A549 (cell line): ENCODE measurements at regions not wholly inside any gene's neighbourhood (a gene's known extent, or its start where the extent isn't known, plus 50 kb on each side); places are given as distances from the start of the nearest gene placed in this dataset.

Experiments
- ATAC-seq, 2 experiments: fragments of 200-7000 bp in 1 of 2; fragments of >200 bp in 1 of 2; cut with Nextera tagmentation in 1 of 2; cut with Tn5 transposase in 1 of 2; 3 replicates each; pipeline versions ENCODE4 v1.8.0 to v1.9.1; 2018 to 2020; ENCODE audit warnings: mild to moderate bottlenecking in 1 of 2, moderate library complexity in 1 of 2
- CTCF ChIA-PET: fragments of 300-600 bp; sonication (Branson Sonifier 250); formaldehyde crosslinking; extraction: SDS; loops from one replicate; lab custom pipeline; 2021; ENCODE audit warnings: antibody characterized with exemption, inconsistent platforms; lab: Yijun Ruan, JAX
- POLR2A ChIA-PET: fragments of 350-600 bp; formaldehyde crosslinking; extraction: SDS; loops from one replicate; lab custom pipeline; 2021; ENCODE audit warnings: antibody characterized with exemption, inconsistent platforms; lab: Yijun Ruan, JAX
- DNase-seq, 2 experiments: peaks; one replicate each; pipeline versions ENCODE4 v3.0.0 to v3.0.0-alpha.2; 2011 to 2016; ENCODE audit warnings: low read depth in 1 of 2, low spot score in 1 of 2
- FAIRE-seq: peaks from 2 replicates; lab custom pipeline; 2011; peaks lifted over from hg19 to GRCh38; lab: Jason Lieb, UNC
- H3K27ac ChIP-seq, 2 experiments: fragments of >200 bp; sonication (Bioruptor Twin); formaldehyde crosslinking; 3 replicates each; pipeline ENCODE4 v1.5.1; 2016 to 2017
- H3K4me1 ChIP-seq: fragments of >200 bp; sonication (Bioruptor Twin); formaldehyde crosslinking; 3 replicates; pipeline ENCODE4 v1.6.1; 2016
- H3K4me2 ChIP-seq: fragments of >200 bp; sonication (Bioruptor Twin); formaldehyde crosslinking; 3 replicates; pipeline ENCODE4 v1.6.1; 2016
- H3K4me3 ChIP-seq: fragments of >200 bp; sonication (Bioruptor Twin); formaldehyde crosslinking; 3 replicates; pipeline ENCODE4 v1.5.1; 2016
- H3K9me3 ChIP-seq: fragments of >200 bp; sonication (Bioruptor Twin); formaldehyde crosslinking; 3 replicates; pipeline ENCODE4 v1.6.1; 2016
- CBX2 ChIP-seq: fragments of 200-600 bp; sonication (generic); IDR thresholded peaks from 2 replicates; pipeline ENCODE4 v1.6.1; 2016; ENCODE audit warnings: low read depth, mild to moderate bottlenecking, borderline replicate concordance
- CEBPB ChIP-seq, 2 experiments: fragments of >200 bp in 1 of 2; sonication (Bioruptor Twin) in 1 of 2; formaldehyde crosslinking in 1 of 2; IDR thresholded peaks; 2 replicates each; pipeline ENCODE4 v1.6.1; 2012 to 2016
- EHF ChIP-seq: fragments of 250-450 bp; sonication (Bioruptor Pico); IDR thresholded peaks from 2 replicates; pipeline ENCODE4 v1.5.0; 2020; ENCODE audit warnings: mild to moderate bottlenecking
- EP300 ChIP-seq, 2 experiments: fragments of >200 bp; sonication (Bioruptor Twin); formaldehyde crosslinking; IDR thresholded peaks; 2 replicates in 1 of 2; 3 replicates in 1 of 2; pipeline ENCODE4 v1.6.1; 2016 to 2017
- FOSB ChIP-seq: fragments of 250-450 bp; sonication (Bioruptor Pico); IDR thresholded peaks from 2 replicates; pipeline ENCODE4 v1.5.0; 2020; ENCODE audit warnings: mild to moderate bottlenecking, moderate library complexity
- FOXS1 ChIP-seq: fragments of 250-450 bp; sonication (Bioruptor Pico); IDR thresholded peaks from 2 replicates; pipeline ENCODE4 v1.5.0; 2020; ENCODE audit warnings: mild to moderate bottlenecking, moderate library complexity
- HMGXB4 ChIP-seq: fragments of 250-450 bp; sonication (Bioruptor Pico); IDR thresholded peaks from 2 replicates; pipeline ENCODE4 v1.5.0; 2021; ENCODE audit warnings: mild to moderate bottlenecking, moderate library complexity, borderline replicate concordance
- HOXB5 ChIP-seq: fragments of 250-450 bp; sonication (Bioruptor Pico); IDR thresholded peaks from 2 replicates; pipeline ENCODE4 v1.5.0; 2020; ENCODE audit warnings: mild to moderate bottlenecking, moderate library complexity
- JUN ChIP-seq, 2 experiments: fragments of >200 bp; sonication (Bioruptor Twin); formaldehyde crosslinking; IDR thresholded peaks; 2 replicates in 1 of 2; 3 replicates in 1 of 2; pipeline ENCODE4 v1.6.1; 2016 to 2017
- MYC ChIP-seq: IDR thresholded peaks from 2 replicates; pipeline ENCODE4 v1.6.1; 2012; ENCODE audit warnings: mild to moderate bottlenecking, inconsistent platforms, low read length, improper control_type of control experiment, borderline replicate concordance
- POLR2A ChIP-seq: IDR thresholded peaks from 2 replicates; pipeline ENCODE4 v1.6.1; 2012; ENCODE audit warnings: mild to moderate bottlenecking, low read length
- POLR2AphosphoS2 ChIP-seq: conservative IDR thresholded peaks from 2 replicates; pipeline ENCODE4 v1.6.1; 2012; ENCODE audit warnings: low read length, improper control_type of control experiment, inconsistent platforms
- RCOR1 ChIP-seq: fragments of 150-350 bp; IDR thresholded peaks from 2 replicates; pipeline ENCODE4 v1.6.1; 2014; ENCODE audit warnings: antibody characterized with exemption, low read length, low read depth
- REST ChIP-seq: fragments of 200-600 bp; sonication (generic); IDR thresholded peaks from 2 replicates; pipeline ENCODE4 v1.6.1; 2016; ENCODE audit warnings: antibody characterized with exemption, mild to moderate bottlenecking, moderate library complexity
- TFCP2L1 ChIP-seq: fragments of 250-450 bp; sonication (Bioruptor Pico); IDR thresholded peaks from 2 replicates; pipeline ENCODE4 v1.5.0; 2021; ENCODE audit warnings: mild to moderate bottlenecking
- USF2 ChIP-seq: fragments of 450-650 bp; IDR thresholded peaks from 2 replicates; pipeline ENCODE4 v1.6.1; 2014; ENCODE audit warnings: antibody characterized with exemption
- WGBS: methylation state at CpG from one replicate; pipeline ENCODE4 v1.1.6; 2017; ENCODE audit errors: missing lambda C conversion rate; 5-methylcytosine and 5-hydroxymethylcytosine counted together

- Histone ChIP-seq H3K9me3 (no peaks in the 10 kb centered on the region), H3K4me2 (peak overlapping the region; percentile 19), H3K4me1 (peaks cover 7% of the 10 kb centered on the region; the same call in 2 of the 3 replicates), H3K4me3 (no peak overlapping the region), H3K27ac (0 out of 6 replicates have a peak overlapping the region, but pooled peaks of 1 of the 2 experiments have one; percentile 24)
- ATAC-seq (no peak), FAIRE-seq (no peak), DNase-seq (no peak)
- WGBS = 72% methylated on average over 3 of the region's 3 CpGs
- ChIA-PET POLR2A (no interaction called here), CTCF (interaction anchor here (0.9 to 1.6 kb wide), 2 partner anchors 10 to 54 kb away, joined by 3 to 4 read pairs; no protein-coding TSS in a partner anchor)
- TF ChIP-seq EHF (CRISPR knock-in tag) = no peak
- no peak for TF ChIP-seq FOXS1
- TF ChIP-seq JUN (IDR thresholded peaks at IDR 0.05) = no peak
- TF ChIP-seq REST = no peak
- TF ChIP-seq HMGXB4 (CRISPR knock-in tag) = no peak
- TF ChIP-seq POLR2AphosphoS2 = no peak
- no peak for TF ChIP-seq TFCP2L1 (CRISPR knock-in tag)
- TF ChIP-seq FOSB (CRISPR knock-in tag) = no peak
- TF ChIP-seq HOXB5 (CRISPR knock-in tag) = no peak
- TF ChIP-seq, all 56 proteins: peak for 0
These were observed 71.9 kb upstream of the CXADR start for GRCh38 chr21:17440969-17441368.

- Histone ChIP-seq H3K27ac (no peak overlapping the region), H3K9me3 (no peaks in the 10 kb centered on the region), H3K4me1 (peaks cover 7% of the 10 kb centered on the region; the same call in 2 of the 3 replicates), H3K4me3 (no peak overlapping the region), H3K4me2 (peak overlapping the region; percentile 19)
- ATAC-seq (no peak), DNase-seq (peak in 1 of 2 experiments; percentile 34), FAIRE-seq (no peak)
- ChIA-PET CTCF (interaction anchor here (0.9 to 1.6 kb wide), 2 partner anchors 10 to 54 kb away, joined by 3 to 4 read pairs; no protein-coding TSS in a partner anchor), POLR2A (no interaction called here)
- 52% methylated on average over 1 of the region's 1 CpG for WGBS
- TF ChIP-seq CEBPB (IDR thresholded peaks at IDR 0.05) (peak in 1 of 2 experiments; percentile 66; a peak in 2 of 4 replicates), USF2 (no peak)
- TF ChIP-seq, all 56 proteins: peak for 1
These were observed 71.5 kb upstream of the CXADR start for GRCh38 chr21:17441370-17441769.

- no peak overlapping the region for H3K27ac ChIP-seq
- peaks cover 13% of the 10 kb centered on the region; the same call in 2 of the 3 replicates for H3K4me1 ChIP-seq
- H3K4me3 ChIP-seq = no peak overlapping the region
- no peaks in the 10 kb centered on the region for H3K9me3 ChIP-seq
- ATAC-seq (no peak), FAIRE-seq (no peak), DNase-seq (no peak)
- TF ChIP-seq FOXS1 = no peak
- no peak for TF ChIP-seq REST
- no peak for TF ChIP-seq EP300 (IDR thresholded peaks at IDR 0.05)
- no peak for TF ChIP-seq POLR2AphosphoS2
- no peak for TF ChIP-seq MYC
- TF ChIP-seq POLR2A = no peak
- no peak for TF ChIP-seq RCOR1
- TF ChIP-seq CBX2 = no peak
- no peak overlapping the region for H3K4me2 ChIP-seq
- WGBS = 88% methylated on average over 2 of the region's 2 CpGs
- ChIA-PET POLR2A (no interaction called here), CTCF (no interaction called here)
These were observed 70.7 kb upstream of the CXADR start for GRCh38 chr21:17442165-17442564.
